ENCODE measurements at regions not wholly inside any gene's neighbourhood (a gene's known extent, or its start where the extent isn't known, plus 50 kb on each side); places are given as distances from the start of the nearest gene placed in this dataset.

- no peak for TF ChIP-seq KDM5A (IDR thresholded peaks at IDR 0.05)
- TF ChIP-seq, protein P1, sequence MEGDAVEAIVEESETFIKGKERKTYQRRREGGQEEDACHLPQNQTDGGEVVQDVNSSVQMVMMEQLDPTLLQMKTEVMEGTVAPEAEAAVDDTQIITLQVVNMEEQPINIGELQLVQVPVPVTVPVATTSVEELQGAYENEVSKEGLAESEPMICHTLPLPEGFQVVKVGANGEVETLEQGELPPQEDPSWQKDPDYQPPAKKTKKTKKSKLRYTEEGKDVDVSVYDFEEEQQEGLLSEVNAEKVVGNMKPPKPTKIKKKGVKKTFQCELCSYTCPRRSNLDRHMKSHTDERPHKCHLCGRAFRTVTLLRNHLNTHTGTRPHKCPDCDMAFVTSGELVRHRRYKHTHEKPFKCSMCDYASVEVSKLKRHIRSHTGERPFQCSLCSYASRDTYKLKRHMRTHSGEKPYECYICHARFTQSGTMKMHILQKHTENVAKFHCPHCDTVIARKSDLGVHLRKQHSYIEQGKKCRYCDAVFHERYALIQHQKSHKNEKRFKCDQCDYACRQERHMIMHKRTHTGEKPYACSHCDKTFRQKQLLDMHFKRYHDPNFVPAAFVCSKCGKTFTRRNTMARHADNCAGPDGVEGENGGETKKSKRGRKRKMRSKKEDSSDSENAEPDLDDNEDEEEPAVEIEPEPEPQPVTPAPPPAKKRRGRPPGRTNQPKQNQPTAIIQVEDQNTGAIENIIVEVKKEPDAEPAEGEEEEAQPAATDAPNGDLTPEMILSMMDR (IDR thresholded peaks at IDR 0.05) = no peak
- TF ChIP-seq USF2 (IDR thresholded peaks at IDR 0.05) = no peak
- no peak for TF ChIP-seq POLR2AphosphoS2 (conservative IDR thresholded peaks at IDR 0.05; ENCODE audit: low read length)
- no peak for TF ChIP-seq BHLHE40 (IDR thresholded peaks at IDR 0.05; ENCODE audit: low read depth, low read length)
Observed at GRCh38 chr12:22938323-22938722, 313.4 kb downstream of the ETNK1 start.

All from A549 (cell line).